ENCODE measurements at regions not wholly inside any gene's neighbourhood (a gene's known extent, or its start where the extent isn't known, plus 50 kb on each side); places are given as distances from the start of the nearest gene placed in this dataset.

DNA sequence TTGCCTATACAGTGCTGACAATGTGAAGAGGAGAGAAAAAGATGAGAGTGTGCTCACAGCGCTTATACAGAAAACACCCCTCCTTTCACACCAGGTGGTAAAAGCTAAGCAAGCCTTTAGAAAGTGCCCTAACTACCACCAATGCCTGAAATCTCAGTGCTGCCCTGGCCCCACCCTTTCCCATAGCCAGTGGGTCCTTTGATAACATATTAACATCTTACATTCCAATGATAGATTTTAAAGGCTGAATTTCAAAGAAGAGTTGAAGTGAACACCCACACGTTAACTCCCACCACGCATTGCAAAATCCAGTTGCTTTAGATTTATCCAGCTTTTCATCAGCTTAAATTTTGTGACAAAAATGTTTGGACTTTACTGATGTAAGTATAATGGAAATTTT, 58.1 kb upstream of the SSX2IP start:
- TF ChIP-seq POLR2A (IDR thresholded peaks at IDR 0.05; ENCODE audit: low read depth, low read length), result no peak
- no peak for TF ChIP-seq EZH2 (IDR thresholded peaks at IDR 0.05; ENCODE audit: borderline replicate concordance, low read depth, low read length, severe bottlenecking)
- TF ChIP-seq, protein P1, sequence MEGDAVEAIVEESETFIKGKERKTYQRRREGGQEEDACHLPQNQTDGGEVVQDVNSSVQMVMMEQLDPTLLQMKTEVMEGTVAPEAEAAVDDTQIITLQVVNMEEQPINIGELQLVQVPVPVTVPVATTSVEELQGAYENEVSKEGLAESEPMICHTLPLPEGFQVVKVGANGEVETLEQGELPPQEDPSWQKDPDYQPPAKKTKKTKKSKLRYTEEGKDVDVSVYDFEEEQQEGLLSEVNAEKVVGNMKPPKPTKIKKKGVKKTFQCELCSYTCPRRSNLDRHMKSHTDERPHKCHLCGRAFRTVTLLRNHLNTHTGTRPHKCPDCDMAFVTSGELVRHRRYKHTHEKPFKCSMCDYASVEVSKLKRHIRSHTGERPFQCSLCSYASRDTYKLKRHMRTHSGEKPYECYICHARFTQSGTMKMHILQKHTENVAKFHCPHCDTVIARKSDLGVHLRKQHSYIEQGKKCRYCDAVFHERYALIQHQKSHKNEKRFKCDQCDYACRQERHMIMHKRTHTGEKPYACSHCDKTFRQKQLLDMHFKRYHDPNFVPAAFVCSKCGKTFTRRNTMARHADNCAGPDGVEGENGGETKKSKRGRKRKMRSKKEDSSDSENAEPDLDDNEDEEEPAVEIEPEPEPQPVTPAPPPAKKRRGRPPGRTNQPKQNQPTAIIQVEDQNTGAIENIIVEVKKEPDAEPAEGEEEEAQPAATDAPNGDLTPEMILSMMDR (IDR thresholded peaks at IDR 0.05; ENCODE audit: extremely low read depth in 1 of 2, insufficient read depth in 1 of 2, low read depth in 1 of 2, low read length in 2 of 2), result no peak
- TF ChIP-seq POLR2AphosphoS5 (IDR thresholded peaks at IDR 0.05; ENCODE audit: insufficient read depth, low read depth, low read length), result no peak
- no peak for TF ChIP-seq MYC (IDR thresholded peaks at IDR 0.05; ENCODE audit: low read depth, low read length)
- no peak for TF ChIP-seq MAX (IDR thresholded peaks at IDR 0.05; ENCODE audit: insufficient read depth, insufficient read length)
- TF ChIP-seq JUN (IDR thresholded peaks at IDR 0.05; ENCODE audit: borderline replicate concordance, insufficient read depth, insufficient read length, low read depth), result no peak

Measured in endothelial cell of umbilical vein (primary cell).